ENCODE measurements at regions not wholly inside any gene's neighbourhood (a gene's known extent, or its start where the extent isn't known, plus 50 kb on each side); places are given as distances from the start of the nearest gene placed in this dataset.
"Not testable (repeated sequence)": the region's sequence is repeated elsewhere in the genome, so short reads cannot be mapped to it uniquely, and the experiment has no call there.

- no peak overlapping the region for H3K9ac ChIP-seq (ENCODE audit: low read length)
- H2AFZ ChIP-seq (ENCODE audit: low read depth, low read length, severe bottlenecking) = no peak overlapping the region
- H4K20me1 ChIP-seq (ENCODE audit: low read depth, low read length) = no peaks in the 10 kb centered on the region
- H3K4me3 ChIP-seq (ENCODE audit: insufficient read depth, low read length, poor library complexity, severe bottlenecking) = no peak overlapping the region
- H3K27me3 ChIP-seq (ENCODE audit: low read length) = no peaks in the 10 kb centered on the region
- H3K4me2 ChIP-seq (ENCODE audit: low read depth, low read length, poor library complexity, severe bottlenecking) = no peak overlapping the region
- H3K27ac ChIP-seq (ENCODE audit: low read depth, low read length) = no peak overlapping the region
- TF ChIP-seq, protein P1, sequence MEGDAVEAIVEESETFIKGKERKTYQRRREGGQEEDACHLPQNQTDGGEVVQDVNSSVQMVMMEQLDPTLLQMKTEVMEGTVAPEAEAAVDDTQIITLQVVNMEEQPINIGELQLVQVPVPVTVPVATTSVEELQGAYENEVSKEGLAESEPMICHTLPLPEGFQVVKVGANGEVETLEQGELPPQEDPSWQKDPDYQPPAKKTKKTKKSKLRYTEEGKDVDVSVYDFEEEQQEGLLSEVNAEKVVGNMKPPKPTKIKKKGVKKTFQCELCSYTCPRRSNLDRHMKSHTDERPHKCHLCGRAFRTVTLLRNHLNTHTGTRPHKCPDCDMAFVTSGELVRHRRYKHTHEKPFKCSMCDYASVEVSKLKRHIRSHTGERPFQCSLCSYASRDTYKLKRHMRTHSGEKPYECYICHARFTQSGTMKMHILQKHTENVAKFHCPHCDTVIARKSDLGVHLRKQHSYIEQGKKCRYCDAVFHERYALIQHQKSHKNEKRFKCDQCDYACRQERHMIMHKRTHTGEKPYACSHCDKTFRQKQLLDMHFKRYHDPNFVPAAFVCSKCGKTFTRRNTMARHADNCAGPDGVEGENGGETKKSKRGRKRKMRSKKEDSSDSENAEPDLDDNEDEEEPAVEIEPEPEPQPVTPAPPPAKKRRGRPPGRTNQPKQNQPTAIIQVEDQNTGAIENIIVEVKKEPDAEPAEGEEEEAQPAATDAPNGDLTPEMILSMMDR (IDR thresholded peaks at IDR 0.05; ENCODE audit: insufficient read depth, low read length, poor library complexity, severe bottlenecking) = no peak
- no peak for TF ChIP-seq EZH2phosphoT487 (conservative IDR thresholded peaks at IDR 0.05; ENCODE audit: low read length)
- no peaks in the 10 kb centered on the region for H3K9me3 ChIP-seq (ENCODE audit: insufficient read depth, low read length)
- H3K9me2 ChIP-seq (replicated peaks; ENCODE audit: insufficient read depth, low read length) = no peaks in the 10 kb centered on the region
- H3F3A ChIP-seq (ENCODE audit: insufficient read depth) = no peaks in the 10 kb centered on the region
- no peaks in the 10 kb centered on the region for H3K79me2 ChIP-seq (ENCODE audit: insufficient read depth, low read length)
- H3K36me3 ChIP-seq (ENCODE audit: low read length) = no peaks in the 10 kb centered on the region
Measured at GRCh38 chrX:114015966-114016365, 567.9 kb upstream of the HTR2C start.

GRCh38 chrX:114006664-114007063, 577.2 kb upstream of the HTR2C start:
- no peaks in the 10 kb centered on the region for H3K27me3 ChIP-seq (ENCODE audit: low read length)
- no peaks in the 10 kb centered on the region for H3K79me2 ChIP-seq (ENCODE audit: insufficient read depth, low read length)

GRCh38 chrX:113996781-113997180, 587.1 kb upstream of the HTR2C start:
- Histone ChIP-seq H3K9ac (ENCODE audit: low read length) (no peak overlapping the region), H3K4me3 (ENCODE audit: insufficient read depth, low read length, poor library complexity, severe bottlenecking) (no peak overlapping the region)

More at GRCh38 chrX:114006664-114007063, 577.2 kb upstream of the HTR2C start:
- Histone ChIP-seq H3K4me2 (ENCODE audit: low read depth, low read length, poor library complexity, severe bottlenecking) (no peak overlapping the region), H3K27ac (ENCODE audit: low read depth, low read length) (no peak overlapping the region), H2AFZ (ENCODE audit: low read depth, low read length, severe bottlenecking) (no peak overlapping the region), H4K20me1 (ENCODE audit: low read depth, low read length) (no peaks in the 10 kb centered on the region), H3K9ac (ENCODE audit: low read length) (no peak overlapping the region), H3K9me2 (replicated peaks; ENCODE audit: insufficient read depth, low read length) (no peaks in the 10 kb centered on the region), H3K36me3 (ENCODE audit: low read length) (no peaks in the 10 kb centered on the region), H3K4me3 (ENCODE audit: insufficient read depth, low read length, poor library complexity, severe bottlenecking) (no peak overlapping the region), H3K9me3 (ENCODE audit: insufficient read depth, low read length) (no peaks in the 10 kb centered on the region), H3F3A (ENCODE audit: insufficient read depth) (no peaks in the 10 kb centered on the region)
- no peak for TF ChIP-seq EZH2phosphoT487 (conservative IDR thresholded peaks at IDR 0.05; ENCODE audit: low read length)
- TF ChIP-seq, protein P1 (IDR thresholded peaks at IDR 0.05; ENCODE audit: insufficient read depth, low read length, poor library complexity, severe bottlenecking) = no peak

GRCh38 chrX:113991720-113992119, 592.2 kb upstream of the HTR2C start:
- not testable (repeated sequence) for H3F3A ChIP-seq (ENCODE audit: insufficient read depth); H3K27me3 ChIP-seq (ENCODE audit: low read length); H2AFZ ChIP-seq (ENCODE audit: low read depth, low read length, severe bottlenecking); H4K20me1 ChIP-seq (ENCODE audit: low read depth, low read length); H3K4me3 ChIP-seq (ENCODE audit: insufficient read depth, low read length, poor library complexity, severe bottlenecking); H3K9ac ChIP-seq (ENCODE audit: low read length); H3K36me3 ChIP-seq (ENCODE audit: low read length); H3K27ac ChIP-seq (ENCODE audit: low read depth, low read length); H3K9me3 ChIP-seq (ENCODE audit: insufficient read depth, low read length); H3K9me2 ChIP-seq (replicated peaks; ENCODE audit: insufficient read depth, low read length); H3K79me2 ChIP-seq (ENCODE audit: insufficient read depth, low read length); H3K4me2 ChIP-seq (ENCODE audit: low read depth, low read length, poor library complexity, severe bottlenecking)

More at GRCh38 chrX:113996781-113997180, 587.1 kb upstream of the HTR2C start:
- Histone ChIP-seq H3K79me2 (ENCODE audit: insufficient read depth, low read length) (no peaks in the 10 kb centered on the region), H3K9me2 (replicated peaks; ENCODE audit: insufficient read depth, low read length) (no peaks in the 10 kb centered on the region), H3F3A (ENCODE audit: insufficient read depth) (no peaks in the 10 kb centered on the region), H3K9me3 (ENCODE audit: insufficient read depth, low read length) (no peaks in the 10 kb centered on the region), H3K4me2 (ENCODE audit: low read depth, low read length, poor library complexity, severe bottlenecking) (no peak overlapping the region), H3K36me3 (ENCODE audit: low read length) (no peaks in the 10 kb centered on the region), H2AFZ (ENCODE audit: low read depth, low read length, severe bottlenecking) (no peak overlapping the region), H3K27me3 (ENCODE audit: low read length) (no peaks in the 10 kb centered on the region), H3K27ac (ENCODE audit: low read depth, low read length) (no peak overlapping the region), H4K20me1 (ENCODE audit: low read depth, low read length) (no peaks in the 10 kb centered on the region)
- TF ChIP-seq, protein P1 (IDR thresholded peaks at IDR 0.05; ENCODE audit: insufficient read depth, low read length, poor library complexity, severe bottlenecking) = no peak
- no peak for TF ChIP-seq EZH2phosphoT487 (conservative IDR thresholded peaks at IDR 0.05; ENCODE audit: low read length)

DNA sequence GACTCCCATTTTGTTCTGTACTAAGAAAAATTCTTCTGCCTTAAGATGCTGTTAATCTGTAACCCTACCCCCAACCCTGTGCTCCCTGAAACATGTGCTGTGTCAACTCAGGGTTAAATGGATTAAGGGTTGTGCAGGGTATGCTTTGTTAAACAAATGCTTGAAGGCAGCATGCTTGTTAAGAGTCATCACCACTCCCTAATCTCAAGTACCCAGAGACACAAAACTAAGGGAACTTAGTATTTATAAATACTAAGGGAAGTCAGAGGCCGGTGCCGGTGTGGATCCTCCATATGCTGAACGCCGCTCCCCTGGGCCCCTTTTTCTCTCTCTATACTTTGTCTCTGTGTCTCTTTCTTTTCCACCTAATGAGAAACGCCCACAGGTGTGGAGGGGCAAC, 593.2 kb upstream of the HTR2C start:
- H2AFZ ChIP-seq (ENCODE audit: low read depth, low read length, severe bottlenecking); H3K4me2 ChIP-seq (ENCODE audit: low read depth, low read length, poor library complexity, severe bottlenecking); H3K79me2 ChIP-seq (ENCODE audit: insufficient read depth, low read length); H3K9me3 ChIP-seq (ENCODE audit: insufficient read depth, low read length); H3K36me3 ChIP-seq (ENCODE audit: low read length); H3K4me3 ChIP-seq (ENCODE audit: insufficient read depth, low read length, poor library complexity, severe bottlenecking); H3K27ac ChIP-seq (ENCODE audit: low read depth, low read length); H3K9me2 ChIP-seq (replicated peaks; ENCODE audit: insufficient read depth, low read length); H3F3A ChIP-seq (ENCODE audit: insufficient read depth); H3K27me3 ChIP-seq (ENCODE audit: low read length); H3K9ac ChIP-seq (ENCODE audit: low read length); H4K20me1 ChIP-seq (ENCODE audit: low read depth, low read length): not testable (repeated sequence)

GRCh38 chrX:113988315-113988935, 595.5 kb upstream of the HTR2C start:
- not testable (repeated sequence) for H3K4me3 ChIP-seq (ENCODE audit: insufficient read depth, low read length, poor library complexity, severe bottlenecking); H3K9ac ChIP-seq (ENCODE audit: low read length); H3K36me3 ChIP-seq (ENCODE audit: low read length); H3K79me2 ChIP-seq (ENCODE audit: insufficient read depth, low read length); H3F3A ChIP-seq (ENCODE audit: insufficient read depth); H3K9me2 ChIP-seq (replicated peaks; ENCODE audit: insufficient read depth, low read length); H3K9me3 ChIP-seq (ENCODE audit: insufficient read depth, low read length); H3K27ac ChIP-seq (ENCODE audit: low read depth, low read length); H3K27me3 ChIP-seq (ENCODE audit: low read length); H4K20me1 ChIP-seq (ENCODE audit: low read depth, low read length); H3K4me2 ChIP-seq (ENCODE audit: low read depth, low read length, poor library complexity, severe bottlenecking); H2AFZ ChIP-seq (ENCODE audit: low read depth, low read length, severe bottlenecking)
